ENCODE measurements at regions not wholly inside any gene's neighbourhood (a gene's known extent, or its start where the extent isn't known, plus 50 kb on each side); places are given as distances from the start of the nearest gene placed in this dataset.

DNA sequence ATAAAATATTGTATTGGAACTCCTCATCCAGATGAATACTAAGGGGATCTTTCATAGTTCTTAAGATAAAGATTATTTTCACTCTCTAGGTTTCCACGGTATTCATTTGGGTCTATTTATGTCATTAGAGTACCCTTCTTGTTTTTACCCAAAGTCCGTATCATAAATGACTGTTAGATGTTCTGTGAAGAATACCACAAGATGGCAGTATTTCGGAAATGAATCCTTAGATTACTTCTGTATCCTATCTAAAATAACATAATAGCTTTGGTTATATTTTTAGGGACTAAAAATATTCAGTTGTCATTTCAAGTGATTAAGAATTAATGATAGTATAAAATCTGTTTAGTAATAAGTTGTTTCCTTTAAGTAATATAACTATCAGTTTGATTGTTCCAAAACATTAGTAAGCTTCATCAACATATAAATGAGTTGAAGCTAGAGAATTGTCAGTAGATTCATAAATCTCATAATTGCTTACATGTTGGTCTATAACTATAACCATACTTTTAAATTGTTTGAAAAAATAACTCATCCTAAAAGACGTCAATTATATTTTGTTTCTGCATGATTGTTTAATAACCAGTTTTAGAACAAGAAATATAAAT is 337.5 kb upstream of the KCND2 start:
- no peak overlapping the region for H3K27ac ChIP-seq (ENCODE audit: low read length, poor library complexity, severe bottlenecking)
- no peak overlapping the region for H2BK5ac ChIP-seq (ENCODE audit: low read depth, low read length, poor library complexity, severe bottlenecking)
- H3K18ac ChIP-seq (ENCODE audit: low read depth in 1 of 2, low read length in 2 of 2) = no peak overlapping the region
- WGBS = 100% methylated on average over 1 of the region's 4 CpGs
- H2BK12ac ChIP-seq (ENCODE audit: low read length in 2 of 2) = no peak overlapping the region
- no peak overlapping the region for H2AK5ac ChIP-seq (ENCODE audit: low read length, severe bottlenecking)
- H3K9me3 ChIP-seq (ENCODE audit: control insufficient read depth, low read length) = no peaks in the 10 kb centered on the region
- H3K36me3 ChIP-seq (ENCODE audit: control insufficient read depth in 1 of 2, insufficient read depth in 2 of 2, low read depth in 1 of 2, low read length in 2 of 2) = no peaks in the 10 kb centered on the region
- H3K27me3 ChIP-seq (ENCODE audit: control insufficient read depth in 1 of 2, insufficient read depth in 1 of 2, low read length in 2 of 2) = no peaks in the 10 kb centered on the region
- no peaks in the 10 kb centered on the region for H3K79me1 ChIP-seq (replicated peaks; ENCODE audit: low read length, poor library complexity, severe bottlenecking)
- no peak overlapping the region for H4K8ac ChIP-seq (ENCODE audit: low read length)
- peak; percentile 62 for DNase-seq
- H2BK15ac ChIP-seq (ENCODE audit: low read depth, poor library complexity, severe bottlenecking) = no peak overlapping the region
- peak overlapping the region; percentile 82 for H3K9ac ChIP-seq (ENCODE audit: low read length)
- H3K4ac ChIP-seq (ENCODE audit: low read depth in 1 of 2, low read length in 2 of 2) = no peak overlapping the region
- H2AFZ ChIP-seq (ENCODE audit: low read depth, low read length) = no peak overlapping the region
- H4K91ac ChIP-seq (ENCODE audit: low read length) = no peak overlapping the region
- H3K4me3 ChIP-seq (ENCODE audit: insufficient read depth in 1 of 2, low read depth in 1 of 2, low read length in 2 of 2) = no peak overlapping the region
- no peak overlapping the region for H3K14ac ChIP-seq (ENCODE audit: low read length in 2 of 2)
- no peak overlapping the region for H3K23ac ChIP-seq (ENCODE audit: low read length in 2 of 2)
- H3K4me2 ChIP-seq (ENCODE audit: low read length, poor library complexity, severe bottlenecking) = no peak overlapping the region
- no peaks in the 10 kb centered on the region for H3K4me1 ChIP-seq (ENCODE audit: control insufficient read depth, insufficient read depth, low read depth, low read length)
- H2BK120ac ChIP-seq (ENCODE audit: low read depth, low read length) = no peak overlapping the region

- H4K8ac ChIP-seq (ENCODE audit: low read length) = no peak overlapping the region
- no peak overlapping the region for H3K4me3 ChIP-seq (ENCODE audit: insufficient read depth in 1 of 2, low read depth in 1 of 2, low read length in 2 of 2)
- H3K23ac ChIP-seq (ENCODE audit: low read length in 2 of 2) = no peak overlapping the region
- no peak overlapping the region for H3K18ac ChIP-seq (ENCODE audit: low read depth in 1 of 2, low read length in 2 of 2)
- no peak for DNase-seq
- no peak overlapping the region for H2BK15ac ChIP-seq (ENCODE audit: low read depth, poor library complexity, severe bottlenecking)
- no peak overlapping the region for H3K14ac ChIP-seq (ENCODE audit: low read length in 2 of 2)
- no peaks in the 10 kb centered on the region for H3K36me3 ChIP-seq (ENCODE audit: control insufficient read depth in 1 of 2, insufficient read depth in 2 of 2, low read depth in 1 of 2, low read length in 2 of 2)
- H2AK5ac ChIP-seq (ENCODE audit: low read length, severe bottlenecking) = no peak overlapping the region
- no peak overlapping the region for H3K27ac ChIP-seq (ENCODE audit: low read length, poor library complexity, severe bottlenecking)
- H2BK12ac ChIP-seq (ENCODE audit: low read length in 2 of 2) = no peak overlapping the region
- H3K9ac ChIP-seq (ENCODE audit: low read length) = no peak overlapping the region
- no peaks in the 10 kb centered on the region for H3K4me1 ChIP-seq (ENCODE audit: control insufficient read depth, insufficient read depth, low read depth, low read length)
- H2AFZ ChIP-seq (ENCODE audit: low read depth, low read length) = no peak overlapping the region
- no peaks in the 10 kb centered on the region for H3K79me1 ChIP-seq (replicated peaks; ENCODE audit: low read length, poor library complexity, severe bottlenecking)
- H3K4me2 ChIP-seq (ENCODE audit: low read length, poor library complexity, severe bottlenecking) = no peak overlapping the region
- H4K91ac ChIP-seq (ENCODE audit: low read length) = no peak overlapping the region
- no peak overlapping the region for H3K4ac ChIP-seq (ENCODE audit: low read depth in 1 of 2, low read length in 2 of 2)
- no peaks in the 10 kb centered on the region for H3K9me3 ChIP-seq (ENCODE audit: control insufficient read depth, low read length)
- no peaks in the 10 kb centered on the region for H3K27me3 ChIP-seq (ENCODE audit: control insufficient read depth in 1 of 2, insufficient read depth in 1 of 2, low read length in 2 of 2)
- WGBS = no CpG with 5 or more reads among the region's 2 CpGs
- H2BK120ac ChIP-seq (ENCODE audit: low read depth, low read length) = no peak overlapping the region
- H2BK5ac ChIP-seq (ENCODE audit: low read depth, low read length, poor library complexity, severe bottlenecking) = no peak overlapping the region
Observed at GRCh38 chr7:119936836-119937235, 336.1 kb upstream of the KCND2 start.

DNA sequence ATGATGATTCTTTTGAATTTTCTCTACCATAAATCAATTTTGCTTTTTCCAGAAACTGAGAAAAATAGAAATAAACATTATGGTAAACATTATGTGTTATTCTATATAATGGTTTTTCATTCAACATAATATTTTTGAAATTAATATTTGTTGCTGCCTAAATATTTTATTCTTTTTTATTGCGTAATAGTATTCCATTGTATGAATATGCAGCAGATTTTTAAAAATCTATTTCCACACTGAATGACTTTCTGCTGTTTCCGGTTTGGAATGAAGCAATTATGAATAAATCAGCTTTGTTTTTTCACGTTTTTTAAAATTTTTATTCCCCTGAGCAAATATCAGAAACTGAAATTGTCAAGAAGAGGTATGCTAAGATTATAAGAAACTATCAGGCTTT is 335.2 kb upstream of the KCND2 start:
- H2BK15ac ChIP-seq (ENCODE audit: low read depth, poor library complexity, severe bottlenecking) = no peak overlapping the region
- no peak overlapping the region for H2BK12ac ChIP-seq (ENCODE audit: low read length in 2 of 2)
- H3K4me3 ChIP-seq (ENCODE audit: insufficient read depth in 1 of 2, low read depth in 1 of 2, low read length in 2 of 2) = no peak overlapping the region
- no peaks in the 10 kb centered on the region for H3K4me1 ChIP-seq (ENCODE audit: control insufficient read depth, insufficient read depth, low read depth, low read length)
- no peak overlapping the region for H3K9ac ChIP-seq (ENCODE audit: low read length)
- DNase-seq = no peak
- H3K18ac ChIP-seq (ENCODE audit: low read depth in 1 of 2, low read length in 2 of 2) = no peak overlapping the region
- no peak overlapping the region for H2AK5ac ChIP-seq (ENCODE audit: low read length, severe bottlenecking)
- H3K14ac ChIP-seq (ENCODE audit: low read length in 2 of 2) = no peak overlapping the region
- no peak overlapping the region for H2BK5ac ChIP-seq (ENCODE audit: low read depth, low read length, poor library complexity, severe bottlenecking)
- H3K27ac ChIP-seq (ENCODE audit: low read length, poor library complexity, severe bottlenecking) = no peak overlapping the region
- no peaks in the 10 kb centered on the region for H3K27me3 ChIP-seq (ENCODE audit: control insufficient read depth in 1 of 2, insufficient read depth in 1 of 2, low read length in 2 of 2)
- H4K8ac ChIP-seq (ENCODE audit: low read length) = no peak overlapping the region
- no peak overlapping the region for H3K4me2 ChIP-seq (ENCODE audit: low read length, poor library complexity, severe bottlenecking)
- H3K79me1 ChIP-seq (replicated peaks; ENCODE audit: low read length, poor library complexity, severe bottlenecking) = no peaks in the 10 kb centered on the region
- no peak overlapping the region for H2AFZ ChIP-seq (ENCODE audit: low read depth, low read length)
- no peak overlapping the region for H3K23ac ChIP-seq (ENCODE audit: low read length in 2 of 2)
- H2BK120ac ChIP-seq (ENCODE audit: low read depth, low read length) = no peak overlapping the region
- WGBS = no CpG with 5 or more reads among the region's 3 CpGs
- no peaks in the 10 kb centered on the region for H3K36me3 ChIP-seq (ENCODE audit: control insufficient read depth in 1 of 2, insufficient read depth in 2 of 2, low read depth in 1 of 2, low read length in 2 of 2)
- no peak overlapping the region for H4K91ac ChIP-seq (ENCODE audit: low read length)
- H3K9me3 ChIP-seq (ENCODE audit: control insufficient read depth, low read length) = no peaks in the 10 kb centered on the region
- H3K4ac ChIP-seq (ENCODE audit: low read depth in 1 of 2, low read length in 2 of 2) = no peak overlapping the region

GRCh38 chr7:119943942-119944600 is 328.9 kb upstream of the KCND2 start:
- H2AK5ac ChIP-seq (ENCODE audit: low read length, severe bottlenecking) = no peak overlapping the region
- H3K4me2 ChIP-seq (ENCODE audit: low read length, poor library complexity, severe bottlenecking) = no peak overlapping the region
- H3K14ac ChIP-seq (ENCODE audit: low read length in 2 of 2) = no peak overlapping the region
- H4K91ac ChIP-seq (ENCODE audit: low read length) = no peak overlapping the region
- no peaks in the 10 kb centered on the region for H3K27me3 ChIP-seq (ENCODE audit: control insufficient read depth in 1 of 2, insufficient read depth in 1 of 2, low read length in 2 of 2)
- no peak overlapping the region for H3K23ac ChIP-seq (ENCODE audit: low read length in 2 of 2)
- no peak overlapping the region for H3K18ac ChIP-seq (ENCODE audit: low read depth in 1 of 2, low read length in 2 of 2)
- H3K79me1 ChIP-seq (replicated peaks; ENCODE audit: low read length, poor library complexity, severe bottlenecking) = no peaks in the 10 kb centered on the region
- H3K9ac ChIP-seq (ENCODE audit: low read length) = no peak overlapping the region
- H3K36me3 ChIP-seq (ENCODE audit: control insufficient read depth in 1 of 2, insufficient read depth in 2 of 2, low read depth in 1 of 2, low read length in 2 of 2) = no peaks in the 10 kb centered on the region
- peak overlapping the region; percentile 4 for H2AFZ ChIP-seq (ENCODE audit: low read depth, low read length)
- H4K8ac ChIP-seq (ENCODE audit: low read length) = no peak overlapping the region
- DNase-seq = no peak
- H3K9me3 ChIP-seq (ENCODE audit: control insufficient read depth, low read length) = no peaks in the 10 kb centered on the region
- H3K27ac ChIP-seq (ENCODE audit: low read length, poor library complexity, severe bottlenecking) = no peak overlapping the region
- H3K4me3 ChIP-seq (ENCODE audit: insufficient read depth in 1 of 2, low read depth in 1 of 2, low read length in 2 of 2) = no peak overlapping the region
- H2BK15ac ChIP-seq (ENCODE audit: low read depth, poor library complexity, severe bottlenecking) = no peak overlapping the region
- no peaks in the 10 kb centered on the region for H3K4me1 ChIP-seq (ENCODE audit: control insufficient read depth, insufficient read depth, low read depth, low read length)
- H2BK12ac ChIP-seq (ENCODE audit: low read length in 2 of 2) = no peak overlapping the region
- no peak overlapping the region for H2BK5ac ChIP-seq (ENCODE audit: low read depth, low read length, poor library complexity, severe bottlenecking)
- no peak overlapping the region for H2BK120ac ChIP-seq (ENCODE audit: low read depth, low read length)
- H3K4ac ChIP-seq (ENCODE audit: low read depth in 1 of 2, low read length in 2 of 2) = no peak overlapping the region
- WGBS = 97% methylated on average over 3 of the region's 5 CpGs

All from mesenchymal stem cell (in vitro differentiated cells and primary cell).